Stimulated activated CD8-positive, alpha-beta memory T cell treated with anti-CD3 and anti-CD28 coated beads, Interleukin-12 subunit alpha, Interleukin-12 subunit beta, amount 100 ng/mL, for 1 hour (primary cell): ENCODE measurements at regions not wholly inside any gene's neighbourhood (a gene's known extent, or its start where the extent isn't known, plus 50 kb on each side); places are given as distances from the start of the nearest gene placed in this dataset.
"Not testable (repeated sequence)": the region's sequence is repeated elsewhere in the genome, so short reads cannot be mapped to it uniquely, and the experiment has no call there.

Source experiments
- DNase-seq: peaks from one replicate; pipeline ENCODE4 v3.0.0-alpha.2; 2020; ENCODE audit warnings: low read depth

- no peak for DNase-seq
Measured at GRCh38 chr1:47684964-47685762, 247.3 kb downstream of the FOXD2 start.

- no peak for DNase-seq
Measured at GRCh38 chr1:47685763-47686066, 247.9 kb downstream of the FOXD2 start.

GRCh38 chr1:47686731-47687630, 249.1 kb downstream of the FOXD2 start:
- DNase-seq, result no peak

- no peak for DNase-seq
Measured at GRCh38 chr1:47687631-47688460, 250.0 kb downstream of the FOXD2 start.

- DNase-seq, result no peak
Measured at GRCh38 chr1:47688461-47689296, 250.8 kb downstream of the FOXD2 start.

- DNase-seq, result no peak
Measured at GRCh38 chr1:47689894-47690293, 252.1 kb downstream of the FOXD2 start.

- no peak for DNase-seq
Measured at GRCh38 chr1:47690341-47691250, 252.8 kb downstream of the FOXD2 start.

- DNase-seq, result not testable (repeated sequence)
Measured at GRCh38 chr1:47691293-47691692, 253.4 kb downstream of the FOXD2 start.

GRCh38 chr1:47692196-47692595, 254.4 kb downstream of the FOXD2 start:
- DNase-seq, result no peak

- DNase-seq, result no peak
Measured at GRCh38 chr1:47693115-47693514, 255.3 kb downstream of the FOXD2 start.

- DNase-seq, result no peak
Measured at GRCh38 chr1:47694011-47694890, 256.4 kb downstream of the FOXD2 start.

GRCh38 chr1:47696404-47696736, 258.5 kb downstream of the FOXD2 start:
- DNase-seq, result no peak

GRCh38 chr1:47696737-47697441, 259.0 kb downstream of the FOXD2 start:
- no peak for DNase-seq

GRCh38 chr1:47697616-47698335, 259.9 kb downstream of the FOXD2 start:
- no peak for DNase-seq

GRCh38 chr1:47699492-47700235, 261.8 kb downstream of the FOXD2 start:
- DNase-seq, result no peak

GRCh38 chr1:47701283-47701682, 263.4 kb downstream of the FOXD2 start:
- DNase-seq, result no peak

GRCh38 chr1:47701741-47702515, 264.1 kb downstream of the FOXD2 start:
- DNase-seq, result no peak
